B cell (primary cell): ENCODE measurements at regions not wholly inside any gene's neighbourhood (a gene's known extent, or its start where the extent isn't known, plus 50 kb on each side); places are given as distances from the start of the nearest gene placed in this dataset.

Source experiments
- ATAC-seq: fragments of 200-7000 bp; cut with Tn5 transposase; one replicate; pipeline ENCODE4 v1.10.0; 2021; ENCODE audit warnings: low read depth, mild to moderate bottlenecking, moderate number of reproducible peaks, moderate library complexity
- CTCF ChIA-PET: fragments of 350-600 bp; sonication (Branson Sonifier 250); formaldehyde crosslinking; loops from one replicate; lab custom pipeline; 2021; ENCODE audit warnings: antibody characterized with exemption, inconsistent platforms; lab: Charles Lee
- POLR2A ChIA-PET: fragments of 350-600 bp; sonication (Branson Sonifier 250); formaldehyde crosslinking; loops from one replicate; lab custom pipeline; 2021; ENCODE audit warnings: antibody characterized with exemption; lab: Charles Lee
- DNase-seq: peaks from one replicate; pipeline ENCODE4 v3.0.0; 2013
- H2AFZ ChIP-seq: 2 replicates; pipeline ENCODE4 v1.6.1; 2012; ENCODE audit warnings: mild to moderate bottlenecking, low read depth, low read length; ENCODE audit not compliant: insufficient read depth, poor library complexity, severe bottlenecking
- H3K27ac ChIP-seq, 2 donors: 1 replicate in 1 of 2; 2 replicates in 1 of 2; pipeline ENCODE4 v1.5.1; 2012 to 2013; ENCODE audit warnings: low read length in 2 of 2, mild to moderate bottlenecking in 2 of 2, moderate library complexity in 1 of 2
- H3K27me3 ChIP-seq, 4 experiments: fragments of 200-600 bp in 1 of 4; sonication (generic) in 1 of 4; replicated peaks in 1 of 4; 1 replicate in 2 of 4; 2 replicates in 2 of 4; pipeline versions ENCODE4 v1.6.1 to v1.7.0; 2013 to 2016; ENCODE audit warnings: low read length in 3 of 4, mild to moderate bottlenecking in 2 of 4, mixed read lengths in 1 of 4, moderate library complexity in 1 of 4; ENCODE audit not compliant: insufficient read depth in 4 of 4, control insufficient read depth in 3 of 4; ENCODE audit errors: control extremely low read depth in 1 of 4
- H3K36me3 ChIP-seq, 2 experiments: replicated peaks in 1 of 2; 1 replicate in 1 of 2; 2 replicates in 1 of 2; pipeline versions ENCODE4 v1.6.1 to v1.7.1; 2013; ENCODE audit warnings: low read length in 1 of 2; ENCODE audit not compliant: insufficient read depth in 2 of 2, control insufficient read depth in 1 of 2; ENCODE audit errors: control extremely low read depth in 1 of 2, extremely low read depth in 1 of 2
- H3K4me1 ChIP-seq, 2 donors: fragments of 200-600 bp in 1 of 2; sonication (generic) in 1 of 2; 1 replicate in 1 of 2; 2 replicates in 1 of 2; pipeline versions ENCODE4 v1.5.1 to v1.6.1; 2013 to 2017; ENCODE audit warnings: low read length in 2 of 2; ENCODE audit not compliant: control insufficient read depth in 2 of 2, insufficient read depth in 2 of 2
- H3K4me2 ChIP-seq: replicated peaks from 2 replicates; pipeline ENCODE3; 2012; ENCODE audit warnings: mild to moderate bottlenecking, low read depth, low read length; ENCODE audit not compliant: poor library complexity, severe bottlenecking
- H3K4me3 ChIP-seq, 5 experiments: fragments of 200-600 bp in 1 of 5; sonication (generic) in 1 of 5; 1 replicate in 3 of 5; 2 replicates in 2 of 5; pipeline versions ENCODE4 v1.5.1 to v1.7.0; 2011 to 2016; ENCODE audit warnings: low read length in 4 of 5, mild to moderate bottlenecking in 4 of 5, low read depth in 2 of 5, control low read depth in 1 of 5, moderate library complexity in 1 of 5; ENCODE audit not compliant: insufficient read depth in 1 of 5; ENCODE audit errors: control extremely low read depth in 1 of 5, extremely low read depth in 1 of 5
- H3K79me2 ChIP-seq: fragments of 200-600 bp; sonication (generic); one replicate; pipeline ENCODE4 v1.6.0; 2016; ENCODE audit warnings: low read length; ENCODE audit not compliant: control insufficient read depth, insufficient read depth
- H3K9ac ChIP-seq: fragments of 200-600 bp; sonication (generic); 2 replicates; pipeline ENCODE4 v1.6.1; 2017; ENCODE audit warnings: mild to moderate bottlenecking, low read length, moderate library complexity
- H3K9me3 ChIP-seq, 3 donors: one replicate each; pipeline versions ENCODE4 v1.6.1 to v1.7.1; 2013; ENCODE audit warnings: low read length in 2 of 3; ENCODE audit not compliant: control insufficient read depth in 2 of 3, insufficient read depth in 1 of 3; ENCODE audit errors: control extremely low read depth in 1 of 3
- H4K20me1 ChIP-seq: 2 replicates; pipeline ENCODE4 v1.6.0; 2012; ENCODE audit warnings: mild to moderate bottlenecking, low read length; ENCODE audit not compliant: insufficient read depth, control insufficient read depth, poor library complexity, severe bottlenecking
- H3K27ac Mint-ChIP-seq: one replicate; pipeline ENCODE4 v1.8.0; 2021; ENCODE audit warnings: mixed read lengths
- H3K27me3 Mint-ChIP-seq: one replicate; pipeline ENCODE4 v1.8.0; 2021; ENCODE audit warnings: mixed read lengths
- H3K4me1 Mint-ChIP-seq: one replicate; pipeline ENCODE4 v1.8.0; 2021; ENCODE audit warnings: mixed read lengths
- H3K4me3 Mint-ChIP-seq: one replicate; pipeline ENCODE4 v1.8.0; 2021; ENCODE audit warnings: mixed read lengths
- H3K9me3 Mint-ChIP-seq: one replicate; pipeline ENCODE4 v1.8.0; 2022; ENCODE audit warnings: mixed read lengths; ENCODE audit not compliant: insufficient read depth
- CTCF ChIP-seq: fragments of 200-600 bp; IDR thresholded peaks from one replicate; pipeline ENCODE4 v1.8.0; 2022; ENCODE audit warnings: antibody characterized with exemption, mild to moderate bottlenecking
- EZH2 ChIP-seq: IDR thresholded peaks from 2 replicates; pipeline ENCODE4 v1.6.1; 2012; ENCODE audit warnings: borderline replicate concordance, low read depth, mild to moderate bottlenecking, moderate library complexity, low read length; ENCODE audit not compliant: insufficient read depth, poor library complexity, severe bottlenecking
- WGBS: methylation state at CpG from one replicate; pipeline ENCODE4 v1.1.5; 2013; ENCODE audit warnings: missing lambda C conversion rate; ENCODE audit not compliant: insufficient coverage; 5-methylcytosine and 5-hydroxymethylcytosine counted together
- intact Hi-C: fragments of 100-400 bp; cut with micrococcal nuclease; formaldehyde crosslinking; loops from one replicate; pipeline ENCODE4 v1.10.0; 2022

GRCh38 chr6:163721922-163722692 is 307.6 kb downstream of the QKI start:
- TF ChIP-seq CTCF (no peak), EZH2 (no peak)
- Histone ChIP-seq H3K27me3 (no peaks in the 10 kb centered on the region), H3K4me3 (no peak overlapping the region), H3K4me2 (no peak overlapping the region), H3K36me3 (no peaks in the 10 kb centered on the region), H3K9me3 (peaks cover 0 to 5% (median 0%) of the 10 kb centered on the region in 3 donors), H4K20me1 (no peaks in the 10 kb centered on the region), H3K79me2 (no peaks in the 10 kb centered on the region), H3K4me1 (peaks cover 22 to 36% of the 10 kb centered on the region in 2 donors), H3K27ac (no peak overlapping the region), H3K9ac (no peak overlapping the region), H2AFZ (no peak overlapping the region)
- intact Hi-C loops = no loop called here
- H3K4me1 Mint-ChIP-seq = peaks cover 47% of the 10 kb centered on the region
- ChIA-PET CTCF (interaction anchor here (1.4 kb wide), 1 partner anchor 14 kb away, joined by 3 read pairs; no protein-coding TSS in a partner anchor), POLR2A (no interaction called here)
- WGBS = 96% methylated on average over 10 of the region's 13 CpGs
- DNase-seq (no peak), ATAC-seq (no peak)
- H3K9me3 Mint-ChIP-seq = peaks cover 2% of the 10 kb centered on the region
- no peak overlapping the region for H3K27ac Mint-ChIP-seq
- H3K4me3 Mint-ChIP-seq = no peak overlapping the region
- H3K27me3 Mint-ChIP-seq = no peaks in the 10 kb centered on the region

GRCh38 chr6:163721435-163721834 is 306.9 kb downstream of the QKI start:
- Mint-ChIP-seq H3K4me1 (peaks cover 54% of the 10 kb centered on the region), H3K27ac (no peak overlapping the region), H3K4me3 (no peak overlapping the region), H3K27me3 (no peaks in the 10 kb centered on the region), H3K9me3 (peaks cover 4% of the 10 kb centered on the region)
- peaks cover 0 to 10% (median 0%) of the 10 kb centered on the region in 3 donors for H3K9me3 ChIP-seq
- no peaks in the 10 kb centered on the region for H3K79me2 ChIP-seq
- CTCF ChIA-PET = interaction anchor here (1.4 kb wide), 1 partner anchor 14 kb away, joined by 3 read pairs; no protein-coding TSS in a partner anchor
- no peaks in the 10 kb centered on the region for H3K36me3 ChIP-seq
- H3K27ac ChIP-seq = no peak overlapping the region
- no peak overlapping the region for H3K4me3 ChIP-seq
- ATAC-seq (no peak), DNase-seq (no peak)
- no peaks in the 10 kb centered on the region for H3K27me3 ChIP-seq
- H3K4me2 ChIP-seq = no peak overlapping the region
- WGBS = no CpG with 5 or more reads among the region's 1 CpG
- H2AFZ ChIP-seq = no peak overlapping the region
- POLR2A ChIA-PET = no interaction called here
- no peak overlapping the region for H3K9ac ChIP-seq
- intact Hi-C loops = no loop called here
- no peak for TF ChIP-seq EZH2
- H4K20me1 ChIP-seq = no peaks in the 10 kb centered on the region
- peaks cover 29 to 42% of the 10 kb centered on the region in 2 donors for H3K4me1 ChIP-seq
